HG03520 (cell line): ENCODE measurements at regions not wholly inside any gene's neighbourhood (a gene's known extent, or its start where the extent isn't known, plus 50 kb on each side); places are given as distances from the start of the nearest gene placed in this dataset.

Experiments
- ATAC-seq: cut with Tn5 transposase; IDR thresholded peaks from one replicate; pipeline ENCODE4 v1.9.1; 2021; ENCODE audit warnings: mild to moderate bottlenecking, moderate library complexity; ENCODE audit not compliant: unreplicated experiment

GRCh38 chr17:77771998-77772397 is 186.5 kb upstream of the TNRC6C start:
- ATAC-seq, result no peak

DNA sequence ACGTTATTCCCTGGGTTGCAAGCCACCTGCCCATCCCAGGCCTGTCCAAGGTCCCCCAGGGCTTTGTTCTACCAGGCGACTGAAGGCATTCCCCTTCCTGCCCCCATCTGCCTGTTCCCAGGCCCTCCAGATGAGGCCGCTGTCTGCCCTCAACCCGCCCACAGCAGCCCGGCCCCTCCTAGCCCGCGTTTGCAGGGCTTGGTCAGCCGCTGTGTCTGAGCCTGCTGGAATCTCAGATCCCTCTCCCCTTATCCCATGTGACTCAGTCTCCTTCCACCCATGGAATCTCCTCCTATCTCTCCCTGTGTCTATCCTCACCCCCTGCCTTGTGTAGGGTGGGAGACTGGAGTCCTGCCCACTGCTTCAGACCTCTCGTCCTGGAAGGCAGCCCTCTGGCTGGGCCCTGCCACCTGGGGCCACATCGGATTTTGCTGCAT is 186.0 kb upstream of the TNRC6C start:
- ATAC-seq, result no peak

- ATAC-seq, result no peak
Measured at GRCh38 chr17:77772899-77773358, 185.6 kb upstream of the TNRC6C start.

DNA sequence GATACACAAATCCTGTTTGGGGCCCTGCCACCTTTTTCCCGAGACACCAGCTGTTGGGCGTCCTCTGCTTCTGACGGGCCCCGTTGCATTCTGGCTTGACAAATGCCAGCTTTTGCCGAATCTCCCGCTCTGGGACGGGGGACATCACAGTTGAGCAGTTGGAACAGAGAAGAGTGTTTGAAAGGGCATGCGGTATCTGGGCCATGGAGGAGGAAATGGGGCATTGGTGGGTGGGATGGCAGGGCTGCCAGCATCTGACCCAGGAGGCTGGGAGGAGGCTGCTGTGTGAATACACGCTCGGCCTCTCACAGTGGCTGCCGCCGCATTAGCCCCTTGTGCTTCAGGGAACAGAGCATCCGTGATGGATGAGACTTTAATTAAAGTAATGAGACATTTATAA is 184.3 kb upstream of the TNRC6C start:
- no peak for ATAC-seq

GRCh38 chr17:77778636-77779489 is 179.6 kb upstream of the TNRC6C start:
- no peak for ATAC-seq

DNA sequence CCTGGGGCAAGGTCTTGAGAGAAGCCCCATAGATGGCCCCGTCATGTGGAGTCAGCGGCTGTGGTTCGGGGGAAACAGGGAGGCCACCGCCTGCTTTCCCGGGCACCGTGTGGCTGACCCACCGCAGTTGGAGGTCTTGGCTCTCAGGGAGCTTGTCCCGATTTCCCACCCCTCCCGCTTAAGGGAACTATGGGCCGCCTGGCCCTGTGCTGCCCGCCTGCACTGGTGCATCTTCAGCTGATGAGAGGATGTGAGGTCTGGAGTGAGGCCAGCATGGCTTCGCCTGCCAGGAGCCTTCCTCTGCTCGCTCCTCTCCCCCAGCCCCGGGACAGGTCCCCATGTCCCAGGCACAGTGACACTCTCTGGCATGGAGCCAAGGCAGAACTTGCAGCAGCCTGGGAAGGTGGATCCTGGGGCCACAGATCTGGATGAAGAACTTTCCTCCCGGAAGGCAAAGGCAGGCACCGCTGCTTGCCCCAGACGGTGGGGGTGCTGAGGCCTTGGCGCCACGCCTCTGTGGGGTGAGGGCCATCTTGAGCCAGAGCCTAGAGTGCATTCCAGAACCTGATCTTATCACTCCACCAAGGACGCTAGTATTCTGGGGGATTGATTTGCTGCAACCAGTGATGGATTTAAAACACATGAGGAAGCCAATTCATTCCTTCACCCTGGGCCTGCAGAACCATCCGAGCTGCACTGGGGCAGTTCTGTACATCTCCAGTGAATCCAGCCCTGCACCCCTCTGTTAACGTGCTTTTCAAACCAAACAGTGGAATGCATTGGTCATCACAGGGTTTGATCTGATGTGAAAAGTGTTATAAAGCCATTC is 178.6 kb upstream of the TNRC6C start:
- no peak for ATAC-seq

- ATAC-seq, result no peak
Measured at GRCh38 chr17:77781536-77781935, 177.0 kb upstream of the TNRC6C start.

GRCh38 chr17:77782201-77782600 is 176.3 kb upstream of the TNRC6C start:
- no peak for ATAC-seq

DNA sequence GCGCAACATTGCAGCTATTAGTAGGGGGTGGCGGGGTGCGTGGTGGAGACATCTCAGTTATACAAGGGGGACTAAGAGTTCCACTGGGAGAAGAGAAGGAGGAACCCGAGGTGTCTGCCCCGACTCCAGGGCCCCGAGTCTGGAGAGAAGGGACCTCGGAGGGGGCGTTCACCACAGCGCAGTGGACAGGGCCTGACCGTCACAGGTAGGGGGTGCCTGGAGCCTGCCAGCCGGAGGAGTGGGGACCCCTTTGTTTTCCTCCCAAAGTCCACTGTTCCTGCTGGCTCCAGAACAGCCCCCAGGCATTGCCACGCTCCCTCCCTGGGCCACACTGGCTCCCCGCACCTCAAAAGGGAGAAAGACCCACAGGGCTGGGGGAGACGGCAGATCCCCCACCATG is 175.9 kb upstream of the TNRC6C start:
- ATAC-seq, result no peak

- ATAC-seq, result no peak
Measured at GRCh38 chr17:77783991-77784820, 174.3 kb upstream of the TNRC6C start.

DNA sequence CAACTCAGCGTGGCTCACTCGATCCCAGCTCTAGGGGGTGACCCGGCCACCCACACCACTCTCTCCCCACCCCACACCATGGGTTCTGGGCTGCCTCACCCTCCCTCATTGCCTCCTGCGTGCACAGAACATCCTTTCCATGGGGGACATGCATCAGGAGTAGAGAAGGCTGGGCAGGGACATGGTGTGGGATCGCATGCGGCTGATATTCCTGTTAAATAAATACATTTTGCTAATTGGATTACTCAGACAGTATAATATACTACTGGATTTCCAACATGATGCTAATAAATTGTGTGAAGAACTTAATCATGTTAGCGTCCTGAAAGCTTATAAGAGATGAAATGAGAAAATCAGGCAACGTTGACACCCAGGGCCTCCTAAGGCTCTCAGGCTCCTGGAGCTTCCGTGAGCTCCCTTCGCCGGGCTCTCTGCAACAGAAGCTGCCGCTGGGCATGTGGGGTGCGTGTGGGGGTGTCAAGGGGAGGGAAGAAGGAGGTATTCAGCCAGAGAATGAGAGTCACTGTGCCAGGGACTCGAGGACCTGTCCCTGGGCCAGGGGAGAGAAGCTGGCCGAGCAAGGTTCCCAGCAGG is 173.1 kb upstream of the TNRC6C start:
- no peak for ATAC-seq

DNA sequence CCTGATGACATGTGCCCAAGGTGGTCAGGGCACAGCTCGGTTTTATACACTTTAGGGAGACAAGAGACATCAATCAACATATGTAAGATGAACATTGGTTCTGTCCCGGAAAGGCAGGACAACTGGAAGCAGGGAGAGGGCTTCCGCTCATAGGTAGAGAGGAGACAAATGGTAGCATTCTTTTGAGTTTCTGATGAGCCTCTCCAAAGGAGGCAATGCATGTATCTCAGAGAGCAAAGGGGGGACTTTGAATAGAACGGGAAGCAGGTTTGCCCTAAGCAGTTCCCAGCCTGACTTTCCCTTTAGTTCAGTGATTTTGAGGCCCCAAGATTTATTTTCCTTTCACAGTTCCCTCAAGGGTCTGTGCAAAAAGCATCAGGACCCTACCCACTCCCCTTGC is 172.4 kb upstream of the TNRC6C start:
- no peak for ATAC-seq

- ATAC-seq, result no peak
Measured at GRCh38 chr17:77786740-77787505, 171.6 kb upstream of the TNRC6C start.

- no peak for ATAC-seq
Measured at GRCh38 chr17:77790143-77790829, 168.2 kb upstream of the TNRC6C start.

DNA sequence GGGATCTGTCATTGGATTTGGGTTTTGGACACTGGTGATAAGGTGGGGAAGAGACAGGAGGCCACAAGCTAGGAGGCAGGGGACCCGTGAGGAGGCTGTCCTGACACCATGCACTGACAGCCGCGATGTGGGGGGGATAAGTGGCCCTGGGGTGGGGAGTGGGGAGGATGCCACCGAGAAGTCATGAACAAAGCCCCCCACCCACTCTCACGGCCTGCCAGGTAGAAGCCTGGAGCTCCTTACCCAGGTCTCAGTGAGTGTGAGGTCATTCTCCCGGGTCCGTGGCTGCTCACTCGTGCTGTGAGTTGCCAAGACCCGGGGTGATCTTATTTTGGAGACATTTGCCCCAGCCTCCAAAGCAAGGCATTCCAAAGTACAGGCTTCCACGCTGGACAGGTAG is 165.9 kb upstream of the TNRC6C start:
- no peak for ATAC-seq

DNA sequence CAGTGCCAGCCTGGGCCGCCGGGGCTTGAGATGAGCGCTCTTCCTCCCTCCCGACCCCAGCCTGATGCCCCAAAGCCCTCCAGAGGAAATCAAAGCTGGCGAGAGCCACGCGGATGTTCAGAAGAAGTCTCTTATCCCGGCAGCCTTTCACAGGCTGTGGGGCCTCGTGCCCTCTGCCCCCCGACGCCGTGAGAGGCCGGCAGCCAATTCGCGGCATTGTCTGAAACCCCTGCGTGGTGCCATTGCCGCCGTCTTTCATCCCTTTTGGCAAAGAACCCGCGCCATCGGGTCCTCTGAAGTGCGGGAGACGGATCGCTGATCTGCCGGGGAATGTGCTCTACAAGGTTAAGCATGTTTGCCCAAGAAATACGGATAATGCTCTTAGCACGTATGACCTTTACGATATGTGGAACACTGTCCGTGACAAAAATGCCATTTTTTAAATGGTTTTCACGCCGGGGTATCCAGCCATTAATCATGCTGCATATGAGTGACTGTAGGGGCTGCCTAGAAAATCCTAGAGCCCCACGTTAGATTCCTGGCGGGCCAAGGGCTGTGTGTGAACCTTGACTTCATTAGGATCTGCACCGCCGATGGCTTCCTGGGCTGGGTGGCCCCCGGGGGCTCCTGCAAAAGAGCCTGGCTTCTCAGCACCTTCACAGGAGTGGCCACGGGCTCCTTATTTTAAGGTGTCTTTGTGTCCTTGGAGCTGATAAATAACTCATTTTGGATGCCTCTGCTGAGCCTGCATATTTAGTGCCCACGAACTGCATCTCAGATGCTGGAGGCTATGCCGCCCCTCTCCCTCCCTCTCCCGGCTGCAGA is 165.1 kb upstream of the TNRC6C start:
- ATAC-seq, result no peak

DNA sequence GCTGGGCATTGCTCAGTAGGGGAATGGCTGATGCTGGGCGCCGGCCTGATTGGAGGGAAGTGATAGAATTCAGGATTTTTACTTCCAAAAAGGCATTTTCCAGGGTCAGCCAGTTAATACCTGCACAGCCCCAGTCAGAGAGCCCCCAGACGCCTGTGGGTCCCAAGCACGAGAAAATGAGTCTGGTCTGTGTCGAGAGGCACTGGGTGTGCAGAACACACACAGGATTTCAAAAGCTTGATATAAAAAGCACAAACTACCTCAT is 164.6 kb upstream of the TNRC6C start:
- no peak for ATAC-seq

DNA sequence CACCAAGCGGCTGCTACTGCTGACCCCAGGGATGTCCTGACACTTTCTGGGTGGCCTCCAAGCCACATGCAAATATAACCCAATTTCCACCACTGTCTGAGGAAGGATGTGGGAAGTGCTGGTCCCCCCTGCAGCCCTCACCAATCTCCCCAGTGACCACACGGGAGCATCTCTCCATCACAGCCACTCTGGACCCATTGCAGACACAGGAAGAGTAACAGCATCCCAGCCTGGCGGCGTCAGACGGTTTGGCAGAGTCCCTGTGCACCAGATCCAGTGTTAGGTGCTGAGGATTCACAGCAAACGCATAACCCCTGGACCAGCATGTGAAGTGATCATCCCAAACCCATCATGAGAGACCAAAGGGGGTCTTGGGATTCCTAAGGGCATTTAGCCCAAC is 163.7 kb upstream of the TNRC6C start:
- ATAC-seq, result no peak

DNA sequence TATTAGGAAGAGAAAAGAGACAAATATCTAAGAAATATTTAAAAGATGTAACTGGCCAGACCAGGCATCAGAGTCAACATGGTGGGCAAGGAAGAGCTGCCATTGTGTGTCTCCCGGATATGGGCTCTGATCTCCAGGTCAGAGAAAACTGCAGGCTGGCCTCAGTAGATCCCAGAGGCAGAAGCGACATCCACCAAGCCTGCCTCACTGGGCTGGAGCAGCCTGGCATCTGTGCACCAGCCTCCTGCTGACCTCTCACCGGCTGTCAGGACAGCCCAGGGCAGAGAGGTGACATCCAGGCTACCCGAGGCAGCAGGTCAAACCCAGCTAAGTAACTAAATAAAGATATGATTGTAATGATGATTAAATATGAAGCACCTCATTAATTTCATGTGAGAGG is 162.8 kb upstream of the TNRC6C start:
- ATAC-seq, result no peak
